Activated naive CD8-positive, alpha-beta T cell treated with anti-CD3 and anti-CD28 coated beads, Interleukin-2, amount 10 ng/mL, durations not matched to agents 7 days and 5 days (primary cell): ENCODE measurements at regions not wholly inside any gene's neighbourhood (a gene's known extent, or its start where the extent isn't known, plus 50 kb on each side); places are given as distances from the start of the nearest gene placed in this dataset.

Experiments
- ATAC-seq: fragments of 150-1000 bp; cut with Tn5 transposase; one replicate; pipeline ENCODE4 v1.10.0; 2021; ENCODE audit warnings: low read depth, moderate library complexity
- POLR2A ChIA-PET: fragments of 350-600 bp; sonication (Branson Sonifier 250); formaldehyde crosslinking; loops from one replicate; lab custom pipeline; 2021; ENCODE audit warnings: antibody characterized with exemption; lab: Charles Lee
- DNase-seq: peaks from one replicate; pipeline ENCODE4 v3.0.0; 2021
- H3K27ac Mint-ChIP-seq: one replicate; pipeline ENCODE4 v1.8.0; 2022; ENCODE audit warnings: mild to moderate bottlenecking, mixed read lengths
- H3K27me3 Mint-ChIP-seq: one replicate; pipeline ENCODE4 v1.8.0; 2022; ENCODE audit warnings: mild to moderate bottlenecking, moderate library complexity, mixed read lengths
- H3K36me3 Mint-ChIP-seq: one replicate; pipeline ENCODE4 v1.8.0; 2021; ENCODE audit warnings: mild to moderate bottlenecking, mixed read lengths
- H3K4me1 Mint-ChIP-seq: one replicate; pipeline ENCODE4 v1.8.0; 2021; ENCODE audit warnings: mixed read lengths
- H3K4me3 Mint-ChIP-seq: one replicate; pipeline ENCODE4 v1.8.0; 2022; ENCODE audit warnings: mild to moderate bottlenecking, moderate library complexity, mixed read lengths
- H3K9me3 Mint-ChIP-seq: one replicate; pipeline ENCODE4 v1.8.0; 2021; ENCODE audit warnings: mixed read lengths

- no peaks in the 10 kb centered on the region for H3K36me3 Mint-ChIP-seq
- H3K9me3 Mint-ChIP-seq = no peaks in the 10 kb centered on the region
- H3K27ac Mint-ChIP-seq = no peak overlapping the region
- POLR2A ChIA-PET = no interaction called here
- no peak for ATAC-seq
- H3K4me1 Mint-ChIP-seq = no peaks in the 10 kb centered on the region
- no peak for DNase-seq
- H3K4me3 Mint-ChIP-seq = no peak overlapping the region
- no peaks in the 10 kb centered on the region for H3K27me3 Mint-ChIP-seq
These were observed 1368.6 kb upstream of the C9orf72 start for GRCh38 chr9:28941856-28942255.

GRCh38 chr9:28942941-28943340 lies 1369.7 kb upstream of the C9orf72 start:
- POLR2A ChIA-PET = no interaction called here
- Mint-ChIP-seq H3K36me3 (no peaks in the 10 kb centered on the region), H3K27me3 (no peaks in the 10 kb centered on the region), H3K4me3 (no peak overlapping the region), H3K9me3 (no peaks in the 10 kb centered on the region), H3K4me1 (no peaks in the 10 kb centered on the region), H3K27ac (no peak overlapping the region)
- ATAC-seq = no peak
- DNase-seq = no peak

- POLR2A ChIA-PET = no interaction called here
- Mint-ChIP-seq H3K27ac (no peak overlapping the region), H3K9me3 (no peaks in the 10 kb centered on the region), H3K36me3 (no peaks in the 10 kb centered on the region), H3K4me1 (no peaks in the 10 kb centered on the region), H3K27me3 (no peaks in the 10 kb centered on the region), H3K4me3 (no peak overlapping the region)
- DNase-seq = no peak
- no peak for ATAC-seq
These were observed 1373.4 kb upstream of the C9orf72 start for GRCh38 chr9:28946648-28947047.

- ATAC-seq = no peak
- no peak for DNase-seq
- POLR2A ChIA-PET = no interaction called here
- Mint-ChIP-seq H3K36me3 (no peaks in the 10 kb centered on the region), H3K4me1 (no peaks in the 10 kb centered on the region), H3K27me3 (no peaks in the 10 kb centered on the region), H3K9me3 (peaks cover 3% of the 10 kb centered on the region), H3K4me3 (no peak overlapping the region), H3K27ac (no peak overlapping the region)
These were observed 1378.7 kb upstream of the C9orf72 start for GRCh38 chr9:28951945-28952344.

GRCh38 chr9:28956116-28956880 lies 1383.0 kb upstream of the C9orf72 start:
- DNase-seq = no peak
- H3K4me3 Mint-ChIP-seq = no peak overlapping the region
- peaks cover 3% of the 10 kb centered on the region for H3K9me3 Mint-ChIP-seq
- POLR2A ChIA-PET = no interaction called here
- no peak for ATAC-seq
- H3K36me3 Mint-ChIP-seq = no peaks in the 10 kb centered on the region
- H3K27ac Mint-ChIP-seq = no peak overlapping the region
- H3K4me1 Mint-ChIP-seq = no peaks in the 10 kb centered on the region
- no peaks in the 10 kb centered on the region for H3K27me3 Mint-ChIP-seq

- Mint-ChIP-seq H3K9me3 (no peaks in the 10 kb centered on the region), H3K4me3 (no peak overlapping the region), H3K27me3 (no peaks in the 10 kb centered on the region), H3K4me1 (no peaks in the 10 kb centered on the region), H3K27ac (no peak overlapping the region), H3K36me3 (no peaks in the 10 kb centered on the region)
- DNase-seq = no peak
- ATAC-seq = no peak
- POLR2A ChIA-PET = no interaction called here
These were observed 1387.3 kb upstream of the C9orf72 start for GRCh38 chr9:28960602-28961001.

GRCh38 chr9:28961623-28962022 lies 1388.3 kb upstream of the C9orf72 start:
- H3K27me3 Mint-ChIP-seq = no peaks in the 10 kb centered on the region
- no peaks in the 10 kb centered on the region for H3K4me1 Mint-ChIP-seq
- ATAC-seq = no peak
- POLR2A ChIA-PET = no interaction called here
- no peak for DNase-seq
- H3K36me3 Mint-ChIP-seq = no peaks in the 10 kb centered on the region
- H3K9me3 Mint-ChIP-seq = no peaks in the 10 kb centered on the region
- no peak overlapping the region for H3K27ac Mint-ChIP-seq
- H3K4me3 Mint-ChIP-seq = no peak overlapping the region

GRCh38 chr9:28967226-28967625 lies 1393.9 kb upstream of the C9orf72 start:
- H3K4me3 Mint-ChIP-seq = no peak overlapping the region
- H3K27me3 Mint-ChIP-seq = no peaks in the 10 kb centered on the region
- no peak overlapping the region for H3K27ac Mint-ChIP-seq
- H3K4me1 Mint-ChIP-seq = no peaks in the 10 kb centered on the region
- no peaks in the 10 kb centered on the region for H3K36me3 Mint-ChIP-seq
- POLR2A ChIA-PET = no interaction called here
- H3K9me3 Mint-ChIP-seq = peaks cover 2% of the 10 kb centered on the region
- DNase-seq = no peak
- ATAC-seq = no peak

- Mint-ChIP-seq H3K4me1 (no peaks in the 10 kb centered on the region), H3K4me3 (no peak overlapping the region)
- POLR2A ChIA-PET = no interaction called here
These were observed 1397.0 kb upstream of the C9orf72 start for GRCh38 chr9:28970241-28970654.

GRCh38 chr9:28971881-28972280 lies 1398.6 kb upstream of the C9orf72 start:
- Mint-ChIP-seq H3K4me3 (no peak overlapping the region), H3K27ac (no peak overlapping the region), H3K9me3 (peaks cover 3% of the 10 kb centered on the region), H3K27me3 (no peaks in the 10 kb centered on the region), H3K4me1 (no peaks in the 10 kb centered on the region), H3K36me3 (no peaks in the 10 kb centered on the region)
- DNase-seq = no peak
- POLR2A ChIA-PET = no interaction called here
- ATAC-seq = no peak

More at GRCh38 chr9:28970241-28970654, 1397.0 kb upstream of the C9orf72 start:
- no peak overlapping the region for H3K27ac Mint-ChIP-seq
- no peaks in the 10 kb centered on the region for H3K36me3 Mint-ChIP-seq
- peaks cover 2% of the 10 kb centered on the region for H3K9me3 Mint-ChIP-seq
- H3K27me3 Mint-ChIP-seq = no peaks in the 10 kb centered on the region
- ATAC-seq = no peak
- no peak for DNase-seq

GRCh38 chr9:28976250-28976649 lies 1403.0 kb upstream of the C9orf72 start:
- no peak overlapping the region for H3K27ac Mint-ChIP-seq
- DNase-seq = no peak
- peaks cover 1% of the 10 kb centered on the region for H3K9me3 Mint-ChIP-seq
- no peaks in the 10 kb centered on the region for H3K4me1 Mint-ChIP-seq
- no peaks in the 10 kb centered on the region for H3K27me3 Mint-ChIP-seq
- H3K4me3 Mint-ChIP-seq = no peak overlapping the region
- POLR2A ChIA-PET = no interaction called here
- no peak for ATAC-seq
- no peaks in the 10 kb centered on the region for H3K36me3 Mint-ChIP-seq

- Mint-ChIP-seq H3K36me3 (no peaks in the 10 kb centered on the region), H3K4me1 (no peaks in the 10 kb centered on the region), H3K9me3 (peaks cover 1% of the 10 kb centered on the region), H3K4me3 (no peak overlapping the region), H3K27ac (no peak overlapping the region), H3K27me3 (no peaks in the 10 kb centered on the region)
- POLR2A ChIA-PET = no interaction called here
- no peak for ATAC-seq
- DNase-seq = no peak
These were observed 1403.4 kb upstream of the C9orf72 start for GRCh38 chr9:28976684-28977083.

- no peaks in the 10 kb centered on the region for H3K27me3 Mint-ChIP-seq
- POLR2A ChIA-PET = no interaction called here
- H3K27ac Mint-ChIP-seq = no peak overlapping the region
- H3K36me3 Mint-ChIP-seq = no peaks in the 10 kb centered on the region
- H3K4me3 Mint-ChIP-seq = no peak overlapping the region
- no peaks in the 10 kb centered on the region for H3K9me3 Mint-ChIP-seq
- no peaks in the 10 kb centered on the region for H3K4me1 Mint-ChIP-seq
- DNase-seq (no peak), ATAC-seq (no peak)
These were observed 1407.8 kb upstream of the C9orf72 start for GRCh38 chr9:28981129-28981528.

- Mint-ChIP-seq H3K27me3 (no peaks in the 10 kb centered on the region), H3K36me3 (no peaks in the 10 kb centered on the region), H3K9me3 (no peaks in the 10 kb centered on the region), H3K27ac (no peak overlapping the region), H3K4me1 (no peaks in the 10 kb centered on the region), H3K4me3 (no peak overlapping the region)
- ATAC-seq (no peak), DNase-seq (no peak)
- POLR2A ChIA-PET = no interaction called here
These were observed 1408.4 kb upstream of the C9orf72 start for GRCh38 chr9:28981711-28982110.
